MM.1S (cell line): ENCODE measurements at regions not wholly inside any gene's neighbourhood (a gene's known extent, or its start where the extent isn't known, plus 50 kb on each side); places are given as distances from the start of the nearest gene placed in this dataset.

ENCODE experiments used
- DNase-seq: peaks from one replicate; pipeline ENCODE4 v3.0.0-alpha.2; 2015
- H2AFZ ChIP-seq: fragments of 300-600 bp; sonication (generic); 2 replicates; pipeline ENCODE4 v1.6.0; 2016; ENCODE audit warnings: antibody characterized with exemption, low read length
- H3F3A ChIP-seq: fragments of 300-600 bp; sonication (generic); 2 replicates; pipeline ENCODE4 v1.6.1; 2016; ENCODE audit warnings: mild to moderate bottlenecking, antibody characterized with exemption, low read length, moderate library complexity, mixed read lengths; ENCODE audit not compliant: insufficient read depth
- H3K27ac ChIP-seq: fragments of 300-600 bp; sonication (generic); 2 replicates; pipeline ENCODE4 v1.5.1; 2016; ENCODE audit warnings: mild to moderate bottlenecking, low read length
- H3K27me3 ChIP-seq: fragments of 300-600 bp; sonication (generic); replicated peaks from 2 replicates; pipeline ENCODE4 v1.6.0; 2016; ENCODE audit warnings: low read length; ENCODE audit not compliant: insufficient read depth
- H3K36me3 ChIP-seq: fragments of 300-600 bp; sonication (generic); replicated peaks from 2 replicates; pipeline ENCODE4 v1.6.1; 2016; ENCODE audit warnings: mild to moderate bottlenecking, low read length, mixed read lengths; ENCODE audit not compliant: insufficient read depth
- H3K4me1 ChIP-seq: fragments of 300-600 bp; sonication (generic); 2 replicates; pipeline ENCODE4 v1.6.1; 2016; ENCODE audit warnings: low read length, mixed read lengths
- H3K4me2 ChIP-seq: fragments of 300-600 bp; sonication (generic); 2 replicates; pipeline ENCODE4 v1.6.0; 2016; ENCODE audit warnings: low read depth, low read length
- H3K4me3 ChIP-seq: fragments of 300-600 bp; sonication (generic); 2 replicates; pipeline ENCODE4 v1.5.1; 2016; ENCODE audit warnings: low read length, mixed read lengths
- H3K79me2 ChIP-seq: fragments of 300-600 bp; sonication (generic); 2 replicates; pipeline ENCODE4 v1.6.1; 2016; ENCODE audit warnings: mixed run types, low read length, mixed read lengths
- H3K9ac ChIP-seq: fragments of 300-600 bp; sonication (generic); 2 replicates; pipeline ENCODE4 v1.6.1; 2016; ENCODE audit warnings: low read length, mixed read lengths
- H3K9me2 ChIP-seq: fragments of 300-600 bp; sonication (generic); replicated peaks from 2 replicates; pipeline ENCODE4 v1.6.1; 2016; ENCODE audit warnings: mild to moderate bottlenecking, low read length, mixed read lengths; ENCODE audit not compliant: insufficient read depth
- H3K9me3 ChIP-seq: fragments of 300-600 bp; sonication (generic); replicated peaks from 2 replicates; pipeline ENCODE4 v1.6.1; 2016; ENCODE audit warnings: mild to moderate bottlenecking, low read length, mixed read lengths; ENCODE audit not compliant: insufficient read depth
- H4K20me1 ChIP-seq: fragments of 300-600 bp; sonication (generic); 2 replicates; pipeline ENCODE4 v1.6.1; 2016; ENCODE audit warnings: mild to moderate bottlenecking, low read length, moderate library complexity, mixed read lengths; ENCODE audit not compliant: insufficient read depth
- CTCF ChIP-seq: fragments of 300-600 bp; sonication (generic); IDR thresholded peaks from 2 replicates; pipeline ENCODE4 v1.5.1; 2016; ENCODE audit warnings: antibody characterized with exemption, low read length, mixed read lengths
- EZH2 ChIP-seq: fragments of 300-600 bp; sonication (generic); optimal IDR thresholded peaks from 2 replicates; pipeline ENCODE3; 2017; ENCODE audit warnings: low read depth, mild to moderate bottlenecking, antibody characterized with exemption, low read length, mixed read lengths
- EZH2phosphoT487 ChIP-seq: fragments of 300-600 bp; sonication (generic); IDR thresholded peaks from 2 replicates; pipeline ENCODE4 v1.6.1; 2018; ENCODE audit warnings: antibody characterized with exemption, low read length

DNA sequence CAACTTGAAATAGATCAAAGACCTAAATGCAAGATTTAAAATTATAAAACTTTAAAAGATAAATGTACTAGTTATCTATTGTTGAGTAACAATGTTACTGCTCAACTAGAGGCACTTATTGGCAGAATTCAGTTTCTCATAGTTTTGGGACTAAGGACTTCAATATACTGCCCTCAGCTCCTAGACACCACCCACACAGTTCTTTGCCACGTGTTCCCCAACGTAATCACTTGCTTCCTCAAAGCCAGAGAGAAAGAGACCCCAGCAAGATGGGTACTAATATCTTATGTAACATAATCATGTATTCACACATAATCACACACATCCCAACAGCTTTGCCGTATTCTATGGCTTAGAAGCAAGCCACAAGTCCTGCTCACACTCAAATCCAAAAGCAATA, 50.3 kb upstream of the SLC22A16 start:
- no peak overlapping the region for H3K4me2 ChIP-seq
- no peaks in the 10 kb centered on the region for H3K36me3 ChIP-seq
- H3K4me3 ChIP-seq: no peak overlapping the region
- H3K9me3 ChIP-seq: no peaks in the 10 kb centered on the region
- H3K27ac ChIP-seq: no peak overlapping the region
- DNase-seq: no peak
- no peak for TF ChIP-seq EZH2
- TF ChIP-seq CTCF: no peak
- TF ChIP-seq EZH2phosphoT487: no peak
- no peaks in the 10 kb centered on the region for H3K79me2 ChIP-seq
- no peaks in the 10 kb centered on the region for H3F3A ChIP-seq
- no peak overlapping the region for H3K9ac ChIP-seq
- no peaks in the 10 kb centered on the region for H3K27me3 ChIP-seq
- no peaks in the 10 kb centered on the region for H4K20me1 ChIP-seq
- no peaks in the 10 kb centered on the region for H3K9me2 ChIP-seq
- no peak overlapping the region for H2AFZ ChIP-seq
- H3K4me1 ChIP-seq: no peaks in the 10 kb centered on the region
